H1 (cell line): ENCODE measurements at regions not wholly inside any gene's neighbourhood (a gene's known extent, or its start where the extent isn't known, plus 50 kb on each side); places are given as distances from the start of the nearest gene placed in this dataset.

Experiments used
- EP300 ChIP-seq, 2 experiments: IDR thresholded peaks; 1 replicate in 1 of 2; 2 replicates in 1 of 2; pipeline ENCODE4 v1.6.1; 2011 to 2012; ENCODE audit warnings: low read depth in 2 of 2, low read length in 2 of 2, mild to moderate bottlenecking in 2 of 2, borderline replicate concordance in 1 of 2, inconsistent platforms in 1 of 2, moderate library complexity in 1 of 2
- EZH2 ChIP-seq: fragments of 200-600 bp; sonication (generic); IDR thresholded peaks from 2 replicates; pipeline ENCODE4 v1.7.1; 2012; ENCODE audit warnings: low read depth, mild to moderate bottlenecking, moderate library complexity, low read length, inconsistent platforms; ENCODE audit not compliant: severe bottlenecking
- HDAC6 ChIP-seq: IDR thresholded peaks from one replicate; pipeline ENCODE4 v1.7.1; 2012; ENCODE audit warnings: low read depth, mild to moderate bottlenecking, inconsistent platforms, low read length, moderate library complexity
- JUN ChIP-seq: IDR thresholded peaks from 2 replicates; pipeline ENCODE4 v1.6.1; 2011; ENCODE audit warnings: low read depth, mild to moderate bottlenecking, improper control_type of control experiment, low read length
- POLR2A ChIP-seq, 2 experiments: IDR thresholded peaks; 1 replicate in 1 of 2; 2 replicates in 1 of 2; pipeline ENCODE4 v1.6.1; 2011; ENCODE audit warnings: low read depth in 2 of 2, low read length in 2 of 2, mild to moderate bottlenecking in 2 of 2; ENCODE audit errors: control extremely low read depth in 1 of 2
- POLR2AphosphoS5 ChIP-seq: IDR thresholded peaks from 2 replicates; pipeline ENCODE4 v1.6.1; 2011; ENCODE audit warnings: low read depth, low read length
- RAD21 ChIP-seq, 2 experiments: IDR thresholded peaks in 1 of 2; conservative IDR thresholded peaks in 1 of 2; 2 replicates each; pipeline ENCODE4 v1.6.1; 2011; ENCODE audit warnings: low read depth in 2 of 2, low read length in 2 of 2, improper control_type of control experiment in 1 of 2, inconsistent platforms in 1 of 2, mild to moderate bottlenecking in 1 of 2, moderate library complexity in 1 of 2
- RNF2 ChIP-seq: fragments of 200-900, 300-1000 bp; sonication (generic); IDR thresholded peaks from 2 replicates; pipeline ENCODE4 v1.7.1; 2016; ENCODE audit warnings: borderline replicate concordance, low read depth, mild to moderate bottlenecking, antibody characterized with exemption, low read length; ENCODE audit not compliant: poor library complexity, severe bottlenecking; ENCODE audit errors: missing control alignments
- YY1 ChIP-seq: IDR thresholded peaks from 2 replicates; pipeline ENCODE4 v1.6.1; 2011; ENCODE audit warnings: low read depth, mild to moderate bottlenecking, low read length
- TF ChIP-seq, protein P1 (sequence below), 3 experiments: IDR thresholded peaks; 1 replicate in 2 of 3; 2 replicates in 1 of 3; pipeline versions ENCODE4 v1.5.1 to v1.6.1; 2011; ENCODE audit warnings: low read length in 3 of 3, mild to moderate bottlenecking in 3 of 3, inconsistent platforms in 2 of 3, low read depth in 1 of 3, moderate library complexity in 1 of 3; ENCODE audit not compliant: insufficient read depth in 1 of 3; ENCODE audit errors: control extremely low read depth in 1 of 3

DNA sequence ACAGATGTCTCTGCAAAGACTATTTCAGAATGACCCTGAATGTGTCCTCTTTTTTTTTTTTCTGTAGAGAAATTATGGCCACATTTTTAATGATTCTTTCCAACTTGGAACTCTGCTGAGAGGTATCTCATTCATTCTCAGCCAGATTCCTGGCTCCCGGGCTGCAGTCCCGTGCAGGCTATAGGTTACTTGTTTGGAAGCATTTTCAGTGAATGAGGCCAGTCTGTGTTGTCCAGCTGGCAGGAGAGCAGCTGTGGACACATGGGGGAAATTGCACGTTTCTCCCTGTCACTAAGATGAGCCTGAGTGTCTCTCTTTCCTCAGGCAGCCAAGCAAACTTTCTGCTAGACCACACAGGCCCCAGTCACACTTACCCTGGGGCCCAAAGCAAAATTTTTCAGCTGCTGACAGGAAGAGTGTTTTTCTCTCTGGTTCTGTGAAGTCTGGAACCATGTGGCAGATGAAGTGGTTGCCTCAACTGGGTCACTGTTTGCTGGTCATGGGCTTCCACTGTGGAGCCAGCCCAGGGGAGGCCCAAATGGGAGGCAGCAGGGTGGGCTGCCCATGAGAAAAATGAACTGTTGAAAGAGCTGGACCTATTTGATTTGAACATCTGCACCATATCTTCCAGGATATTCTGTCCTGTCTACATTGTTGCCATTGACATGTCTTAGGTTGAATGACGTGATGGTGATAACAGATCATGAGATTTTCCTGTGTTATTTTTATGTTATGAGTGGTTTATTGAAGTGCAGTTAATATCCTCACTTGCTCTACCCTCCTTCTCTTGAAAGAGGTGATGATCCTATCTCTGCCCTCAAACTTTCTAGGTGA is 431.2 kb downstream of the LPIN1 start:
- TF ChIP-seq, protein P1, sequence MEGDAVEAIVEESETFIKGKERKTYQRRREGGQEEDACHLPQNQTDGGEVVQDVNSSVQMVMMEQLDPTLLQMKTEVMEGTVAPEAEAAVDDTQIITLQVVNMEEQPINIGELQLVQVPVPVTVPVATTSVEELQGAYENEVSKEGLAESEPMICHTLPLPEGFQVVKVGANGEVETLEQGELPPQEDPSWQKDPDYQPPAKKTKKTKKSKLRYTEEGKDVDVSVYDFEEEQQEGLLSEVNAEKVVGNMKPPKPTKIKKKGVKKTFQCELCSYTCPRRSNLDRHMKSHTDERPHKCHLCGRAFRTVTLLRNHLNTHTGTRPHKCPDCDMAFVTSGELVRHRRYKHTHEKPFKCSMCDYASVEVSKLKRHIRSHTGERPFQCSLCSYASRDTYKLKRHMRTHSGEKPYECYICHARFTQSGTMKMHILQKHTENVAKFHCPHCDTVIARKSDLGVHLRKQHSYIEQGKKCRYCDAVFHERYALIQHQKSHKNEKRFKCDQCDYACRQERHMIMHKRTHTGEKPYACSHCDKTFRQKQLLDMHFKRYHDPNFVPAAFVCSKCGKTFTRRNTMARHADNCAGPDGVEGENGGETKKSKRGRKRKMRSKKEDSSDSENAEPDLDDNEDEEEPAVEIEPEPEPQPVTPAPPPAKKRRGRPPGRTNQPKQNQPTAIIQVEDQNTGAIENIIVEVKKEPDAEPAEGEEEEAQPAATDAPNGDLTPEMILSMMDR (IDR thresholded peaks at IDR 0.05; ENCODE audit: control extremely low read depth in 1 of 3, insufficient read depth in 1 of 3, low read depth in 1 of 3, low read length in 3 of 3): no peak
- no peak for TF ChIP-seq EZH2
- no peak for TF ChIP-seq RNF2
- no peak for TF ChIP-seq JUN
- no peak for TF ChIP-seq RAD21 (IDR thresholded peaks at IDR 0.05 in 1 of 2, conservative IDR thresholded peaks at IDR 0.05 in 1 of 2; ENCODE audit: low read depth in 2 of 2, low read length in 2 of 2)
- TF ChIP-seq EP300 (IDR thresholded peaks at IDR 0.05; ENCODE audit: borderline replicate concordance in 1 of 2, low read depth in 2 of 2, low read length in 2 of 2): no peak
- no peak for TF ChIP-seq HDAC6
- TF ChIP-seq POLR2AphosphoS5: no peak
- no peak for TF ChIP-seq POLR2A (IDR thresholded peaks at IDR 0.05; ENCODE audit: control extremely low read depth in 1 of 2, low read depth in 2 of 2, low read length in 2 of 2)
- no peak for TF ChIP-seq YY1
